ENCODE measurements at regions not wholly inside any gene's neighbourhood (a gene's known extent, or its start where the extent isn't known, plus 50 kb on each side); places are given as distances from the start of the nearest gene placed in this dataset.
A peak's percentile ranks its signal among the peaks of the same experiment; 100 is the strongest.

DNA sequence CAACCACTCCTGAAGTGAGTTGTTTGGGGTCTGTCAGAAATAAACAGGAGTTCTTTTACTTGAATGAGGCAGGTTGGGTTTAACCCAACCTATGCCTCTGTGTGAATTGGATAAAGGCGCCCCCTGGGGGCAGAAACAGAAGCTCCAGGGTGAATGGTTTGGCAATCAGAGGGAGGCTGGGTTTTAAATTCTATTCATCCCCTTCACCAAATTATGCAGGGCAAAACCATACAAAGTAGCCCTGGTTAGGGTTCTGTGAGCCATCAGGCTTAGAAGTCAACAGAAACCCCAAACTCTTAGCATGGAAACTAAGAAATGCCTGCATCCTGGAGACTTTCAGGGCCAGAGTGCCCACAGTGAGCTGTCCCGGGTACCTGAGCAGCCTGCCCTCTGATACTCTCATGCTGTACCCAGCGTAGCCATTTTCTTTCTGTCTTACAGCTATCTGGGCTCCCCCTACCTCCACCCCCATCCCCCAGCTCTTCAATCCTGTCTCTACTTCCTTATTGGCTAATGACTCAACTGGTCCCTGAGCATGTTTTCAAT, 241.5 kb downstream of the ICOS start:
- peak; percentile 16 for DNase-seq (ENCODE audit: low read depth)

DNA sequence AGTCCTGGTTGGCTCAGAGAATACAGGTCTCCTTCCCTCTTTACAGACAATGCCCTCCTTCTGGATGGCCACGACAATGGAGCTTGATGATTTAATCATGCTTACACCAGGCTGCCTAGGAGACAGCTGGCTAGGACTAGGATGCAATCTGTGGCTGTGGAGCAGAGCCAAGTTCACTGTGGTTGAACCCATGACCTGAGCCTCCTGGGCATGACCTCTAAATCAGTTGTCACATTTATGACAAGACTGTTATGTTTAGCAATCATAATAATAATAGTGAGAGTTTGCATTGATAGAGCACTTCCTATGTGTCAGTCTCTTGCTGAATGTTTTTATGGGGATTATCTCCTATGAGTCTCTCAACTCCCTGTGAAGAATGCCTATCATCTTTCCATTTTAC, 244.1 kb downstream of the ICOS start:
- peak; percentile 4 for DNase-seq (ENCODE audit: low read depth)

DNA sequence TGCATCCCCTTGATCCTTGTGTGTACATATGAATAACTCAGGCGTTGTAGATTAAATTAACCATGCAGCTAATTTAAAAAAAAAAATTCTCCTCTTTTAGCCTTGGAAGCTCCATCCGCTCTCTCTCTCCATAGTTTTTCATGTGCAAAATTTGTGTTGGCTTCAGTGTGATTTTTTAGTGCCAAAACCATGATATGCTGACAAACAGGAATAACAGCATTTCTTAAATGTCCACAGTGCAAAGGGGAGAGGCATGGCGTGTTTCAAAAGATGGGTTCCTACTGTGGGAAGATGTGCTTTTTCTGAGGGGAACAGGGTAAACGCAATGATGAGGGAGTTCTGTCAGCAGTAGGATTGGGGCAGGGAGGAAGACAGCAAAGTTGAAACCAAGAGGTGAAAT, 247.0 kb downstream of the ICOS start:
- DNase-seq (ENCODE audit: low read depth), result no peak

DNA sequence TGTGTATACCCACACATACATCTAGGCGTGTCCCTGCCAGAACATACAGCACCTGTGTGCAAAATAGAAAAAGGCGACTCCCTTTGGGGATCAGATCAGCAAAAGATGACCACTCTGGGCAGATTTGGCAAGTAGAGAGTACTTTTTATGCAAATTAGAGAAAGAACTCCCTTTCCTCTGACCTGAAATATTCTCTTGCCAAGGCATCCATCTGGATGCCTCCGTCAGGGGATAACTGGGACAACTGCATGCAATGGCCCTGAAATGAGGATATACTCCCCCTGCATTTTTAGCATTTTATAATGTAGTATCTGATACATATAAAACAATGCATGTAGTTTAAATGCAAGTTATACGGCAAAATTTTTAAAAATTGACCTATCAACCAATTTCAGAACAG, 247.7 kb downstream of the ICOS start:
- no peak for DNase-seq (ENCODE audit: low read depth)

DNA sequence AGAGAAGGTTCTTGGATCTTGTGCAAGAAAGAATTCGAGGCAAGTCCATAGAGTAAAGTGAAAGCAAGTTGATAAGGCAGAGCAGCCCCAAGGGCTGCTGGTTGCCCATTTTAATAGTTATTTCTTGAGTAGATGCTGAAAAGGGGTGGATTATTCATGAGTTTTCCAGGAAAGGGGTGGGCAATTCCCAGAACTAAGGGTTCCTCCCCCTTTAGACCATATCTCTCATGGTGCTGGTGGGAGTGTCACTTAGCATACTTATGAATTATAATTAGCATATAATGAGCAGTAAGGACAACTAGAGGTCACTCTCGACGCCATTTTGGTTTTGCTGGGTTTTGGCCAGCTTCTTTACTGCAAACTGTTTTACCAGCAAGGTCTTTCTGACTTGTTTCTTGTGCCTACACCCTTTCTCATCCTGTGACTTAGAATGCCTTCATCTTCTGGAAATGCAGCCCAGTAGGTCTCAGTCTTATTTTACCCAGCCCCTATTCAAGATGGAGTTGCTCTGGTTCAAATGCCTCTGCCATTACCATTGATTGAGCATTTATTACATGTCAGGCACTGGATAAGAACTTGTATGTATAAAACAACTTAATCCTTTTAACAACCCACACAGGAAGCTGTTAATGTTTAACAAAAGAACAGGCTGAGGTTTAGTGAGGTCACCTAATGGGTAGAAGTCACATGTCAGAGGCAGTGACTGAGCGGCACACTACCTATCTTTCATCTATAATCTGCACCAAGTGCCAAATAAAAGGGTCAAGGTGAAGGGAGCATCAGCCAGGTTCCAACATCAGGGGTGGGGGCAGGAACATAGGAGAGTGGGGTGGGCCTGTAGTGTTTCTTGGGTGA, 250.9 kb downstream of the ICOS start:
- no peak for DNase-seq (ENCODE audit: low read depth)

DNA sequence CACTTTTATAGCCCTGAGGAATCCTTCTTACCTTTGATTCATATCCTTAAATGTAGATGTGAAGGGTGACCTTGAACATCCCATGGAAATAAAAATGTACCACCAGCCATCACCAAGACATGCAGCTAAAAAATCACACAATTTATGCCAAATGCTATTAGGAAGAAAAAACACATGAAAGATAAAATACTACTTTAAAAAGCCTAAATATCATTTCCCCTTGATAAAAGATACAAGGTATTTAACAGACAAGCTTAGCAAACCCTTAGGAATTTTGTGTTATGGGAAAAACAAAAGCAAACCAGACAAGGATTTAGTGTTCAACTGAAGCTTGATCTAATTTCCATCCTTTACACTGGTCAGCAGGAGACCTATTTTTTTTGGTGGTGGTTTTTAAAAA, 255.0 kb downstream of the ICOS start:
- DNase-seq (ENCODE audit: low read depth), result no peak

DNA sequence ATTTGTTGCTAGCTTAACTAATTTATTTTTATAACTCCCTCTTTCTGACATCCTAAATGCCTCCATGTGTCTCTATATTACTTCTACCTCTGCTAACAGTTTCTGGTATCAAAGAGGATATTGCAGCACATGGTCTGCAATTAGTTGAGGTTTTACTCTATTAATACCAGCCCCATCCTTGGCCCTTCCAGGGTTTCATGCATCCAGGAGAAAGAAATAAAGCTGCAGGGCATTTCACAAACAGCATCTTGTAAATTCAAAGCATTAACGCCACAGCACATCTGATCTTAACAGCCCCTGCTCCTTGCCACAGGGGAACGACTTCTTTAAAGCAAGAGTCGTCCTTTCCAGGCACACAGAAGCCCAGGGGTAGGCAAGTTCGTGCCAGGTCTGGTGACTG, 258.9 kb downstream of the ICOS start:
- DNase-seq (ENCODE audit: low read depth), result no peak

DNA sequence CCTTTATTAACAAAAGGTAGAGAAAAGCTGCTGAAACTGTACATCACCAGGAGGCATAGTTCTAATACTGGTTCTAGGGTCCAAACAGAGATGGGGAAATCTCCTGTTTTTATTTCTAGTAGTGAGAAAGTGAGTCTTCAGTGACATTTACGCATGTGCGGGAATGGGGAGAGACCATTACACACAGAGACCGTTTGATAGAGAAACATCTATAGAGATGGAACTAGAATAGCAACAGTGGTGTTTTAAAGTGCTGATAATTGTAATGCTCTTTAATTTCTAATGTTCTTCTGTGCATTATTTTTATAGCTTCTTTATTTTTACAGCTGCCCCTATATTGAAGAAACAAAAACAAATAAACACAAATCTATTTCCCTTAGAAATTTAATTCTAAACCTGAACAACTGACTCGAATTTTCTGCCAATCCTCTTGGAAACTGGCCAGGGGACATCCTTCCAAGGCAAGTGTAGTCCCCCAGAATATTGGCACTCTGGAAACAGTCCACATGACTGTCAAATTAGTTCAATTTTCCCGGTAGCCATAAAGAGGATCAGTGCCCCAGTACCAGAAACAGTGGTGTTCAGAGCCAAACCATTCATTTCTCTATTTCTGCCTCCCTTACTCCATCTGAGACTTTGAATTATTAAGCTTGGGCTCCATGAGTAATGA, 260.9 kb downstream of the ICOS start:
- no peak for DNase-seq (ENCODE audit: low read depth)

DNA sequence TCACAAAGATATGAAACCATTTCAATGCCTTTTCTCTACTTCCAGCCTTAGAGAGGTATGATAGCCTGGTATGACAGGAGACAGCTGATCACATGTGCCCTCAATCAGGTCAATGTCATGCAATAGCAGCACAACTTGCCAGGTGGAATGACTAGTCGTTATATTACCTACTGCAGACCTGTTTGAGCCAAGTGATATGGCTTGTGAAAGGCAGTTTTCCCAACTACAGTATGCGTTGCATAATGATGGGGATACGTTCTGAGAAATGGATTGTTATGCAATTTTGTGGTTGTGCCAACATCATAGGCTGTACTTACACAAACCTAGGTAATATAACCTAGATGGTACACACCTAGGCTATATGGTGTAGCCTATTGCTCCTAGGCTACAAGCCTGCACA, 262.8 kb downstream of the ICOS start:
- no peak for DNase-seq (ENCODE audit: low read depth)

DNA sequence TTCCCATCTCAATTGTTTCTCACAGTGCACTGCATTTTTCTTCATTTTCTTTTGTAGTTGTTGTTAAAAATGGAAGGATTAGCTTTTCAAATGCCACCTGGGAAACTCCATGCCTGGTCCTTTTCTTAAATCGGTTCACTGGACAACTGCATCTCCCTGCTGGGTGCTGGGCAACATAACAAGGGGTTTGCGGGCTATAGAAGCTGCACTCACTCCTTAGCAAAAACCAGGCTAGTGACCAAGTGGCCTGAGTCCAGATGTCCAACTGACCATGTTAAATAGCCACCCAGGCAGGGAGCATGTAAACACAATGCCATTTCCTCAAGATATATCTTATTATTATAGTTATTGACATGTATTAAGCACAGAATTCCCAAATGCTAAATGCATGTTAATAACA, 264.9 kb downstream of the ICOS start:
- no peak for DNase-seq (ENCODE audit: low read depth)

DNA sequence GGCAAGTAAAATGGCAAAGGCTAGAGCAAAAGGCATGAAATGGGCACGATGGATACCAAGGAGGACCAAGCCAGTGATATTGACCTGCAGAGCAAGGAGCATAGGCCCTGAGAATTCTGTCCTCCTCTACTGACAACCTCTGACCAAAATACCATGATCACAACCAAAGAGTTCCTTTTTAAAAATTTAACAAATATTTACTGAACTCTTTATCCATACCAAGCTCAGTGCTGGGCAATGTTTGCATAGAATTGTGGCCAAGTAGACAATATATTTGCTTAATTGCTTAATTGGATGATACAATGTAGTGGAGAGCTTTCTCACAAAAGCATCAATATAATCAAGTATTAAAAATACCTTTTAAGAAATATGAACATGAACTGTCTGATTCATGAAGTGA, 265.7 kb downstream of the ICOS start:
- no peak for DNase-seq (ENCODE audit: low read depth)

DNA sequence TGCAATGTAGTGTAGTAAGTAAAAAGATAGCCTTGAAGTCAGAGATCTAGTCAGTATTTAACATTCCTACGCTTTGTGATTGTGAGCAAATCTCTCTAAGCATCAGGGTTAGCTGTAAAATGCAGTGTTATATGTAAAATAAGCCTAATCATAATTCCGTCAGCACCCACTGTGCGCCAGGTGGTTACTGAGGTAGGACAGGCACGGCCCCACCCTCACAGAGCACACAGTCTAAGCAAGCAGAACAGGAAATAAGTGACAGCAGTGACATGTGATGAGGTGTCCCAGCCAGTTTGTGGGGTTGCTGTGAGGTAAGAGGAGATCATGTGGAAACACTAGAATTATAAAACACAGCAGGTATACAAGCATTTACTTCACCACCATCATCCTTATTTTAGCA, 267.1 kb downstream of the ICOS start:
- DNase-seq (ENCODE audit: low read depth), result no peak

DNA sequence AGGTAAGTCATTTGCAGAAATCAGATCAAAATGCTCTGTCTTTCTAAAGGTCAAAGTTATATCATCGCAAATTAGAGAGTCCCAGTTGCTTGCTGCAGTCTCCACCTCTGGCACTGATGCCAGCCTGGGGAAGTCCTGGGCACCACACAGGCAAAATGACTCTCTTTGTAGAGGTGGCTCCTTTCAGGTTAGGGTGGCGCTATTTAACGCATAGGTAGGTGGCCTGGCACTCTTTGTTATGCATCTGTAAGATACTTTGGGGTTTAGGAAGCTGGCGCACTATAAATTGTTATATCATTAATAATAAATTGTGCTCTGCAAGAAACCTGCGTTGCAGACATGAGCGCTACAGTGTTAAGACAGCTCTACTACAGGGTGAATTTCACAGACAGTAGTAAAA, 268.5 kb downstream of the ICOS start:
- DNase-seq (ENCODE audit: low read depth), result no peak

DNA sequence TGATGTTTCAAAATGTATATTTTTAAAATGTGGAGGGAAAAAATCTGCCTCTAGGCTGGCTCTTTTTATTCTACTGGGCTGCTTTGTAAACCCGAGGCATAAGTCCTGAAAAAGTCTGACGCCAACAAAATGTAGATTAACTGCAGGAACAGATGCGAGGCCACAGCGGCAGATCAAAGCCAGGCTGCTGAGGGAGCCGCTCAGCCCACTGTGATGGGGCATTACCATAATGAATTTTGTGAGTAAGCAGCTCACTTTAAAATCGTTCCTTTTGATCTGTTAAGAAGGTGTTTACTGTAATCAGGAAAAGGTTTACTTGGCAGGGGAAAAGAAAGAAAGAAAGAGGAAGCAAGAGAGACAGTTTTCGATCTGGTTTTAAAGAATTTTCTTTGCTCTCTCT, 269.0 kb downstream of the ICOS start:
- no peak for DNase-seq (ENCODE audit: low read depth)

DNA sequence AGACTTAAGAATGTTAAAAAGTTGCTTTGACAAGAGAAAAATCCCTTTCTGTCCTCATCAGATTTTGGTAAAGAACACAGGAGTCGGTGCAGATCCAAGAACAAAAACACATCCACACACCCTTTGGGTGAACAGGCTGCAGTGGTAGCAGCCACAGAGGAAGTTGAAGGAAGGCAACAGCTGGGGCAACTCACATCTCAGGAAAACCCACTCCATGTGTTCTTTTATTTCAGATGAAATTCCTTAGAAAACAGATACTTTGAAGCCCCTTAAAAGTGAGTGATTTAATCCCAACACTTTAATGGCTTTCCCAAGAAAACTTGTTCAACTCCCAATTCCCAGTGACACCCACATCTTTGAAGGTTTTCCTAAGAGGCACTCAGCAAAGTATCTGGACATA, 271.3 kb downstream of the ICOS start:
- no peak for DNase-seq (ENCODE audit: low read depth)

DNA sequence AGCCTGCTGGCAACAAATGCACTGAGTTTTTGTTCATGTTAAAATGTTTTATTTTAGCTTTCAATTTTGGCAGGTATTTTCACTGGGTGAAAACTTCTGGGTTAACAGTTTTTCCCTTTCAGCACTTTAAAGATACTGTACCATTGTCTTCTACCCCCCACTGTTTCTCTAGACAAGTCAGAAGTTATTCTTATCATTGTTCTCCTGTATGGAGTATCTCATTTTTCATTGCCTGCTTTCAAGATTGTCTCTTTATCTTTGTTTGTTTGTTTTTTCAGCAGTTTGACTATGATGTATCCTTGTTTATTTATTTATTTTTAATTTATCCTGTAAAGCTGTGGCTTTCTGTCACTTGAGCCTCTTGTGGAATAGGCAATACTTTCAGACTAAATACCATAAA, 277.0 kb downstream of the ICOS start:
- DNase-seq (ENCODE audit: low read depth), result no peak

DNA sequence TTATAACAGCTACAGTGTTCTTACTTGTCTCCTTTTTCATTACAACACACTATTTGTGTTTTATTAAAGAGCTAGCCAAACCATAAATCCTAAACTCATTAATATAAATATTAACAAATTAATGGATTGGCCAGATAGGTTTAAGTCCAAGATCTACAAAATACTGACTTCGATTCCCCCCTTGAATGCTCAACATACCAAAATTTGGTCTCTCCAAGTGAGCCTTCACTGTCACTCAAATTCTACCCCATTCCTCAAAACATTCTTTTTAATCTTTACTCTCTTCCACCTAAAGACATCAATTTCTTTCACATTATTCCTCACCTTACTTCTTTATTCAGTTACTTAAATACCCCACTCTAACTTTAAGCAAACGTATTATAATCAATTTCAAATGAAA, 281.5 kb downstream of the ICOS start:
- DNase-seq (ENCODE audit: low read depth), result no peak

DNA sequence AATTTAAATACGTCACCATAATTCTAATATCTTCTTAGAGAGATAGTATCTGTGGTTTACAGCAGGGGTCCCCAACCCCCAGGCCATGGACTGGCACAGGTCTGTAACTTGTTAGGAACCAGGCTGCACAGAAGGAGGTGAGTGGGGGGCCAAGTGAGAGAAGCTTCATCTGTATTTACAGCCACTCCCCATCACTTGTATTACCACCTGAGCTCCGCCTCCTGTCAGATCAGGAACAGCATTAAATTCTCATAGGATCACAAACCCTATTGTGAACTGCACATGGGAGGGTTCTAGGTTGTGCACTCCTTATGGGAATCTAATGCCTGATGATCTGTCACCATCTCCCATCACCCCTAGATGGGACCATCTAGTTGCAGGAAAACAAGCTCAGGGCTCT, 282.6 kb downstream of the ICOS start:
- DNase-seq (ENCODE audit: low read depth), result no peak

DNA sequence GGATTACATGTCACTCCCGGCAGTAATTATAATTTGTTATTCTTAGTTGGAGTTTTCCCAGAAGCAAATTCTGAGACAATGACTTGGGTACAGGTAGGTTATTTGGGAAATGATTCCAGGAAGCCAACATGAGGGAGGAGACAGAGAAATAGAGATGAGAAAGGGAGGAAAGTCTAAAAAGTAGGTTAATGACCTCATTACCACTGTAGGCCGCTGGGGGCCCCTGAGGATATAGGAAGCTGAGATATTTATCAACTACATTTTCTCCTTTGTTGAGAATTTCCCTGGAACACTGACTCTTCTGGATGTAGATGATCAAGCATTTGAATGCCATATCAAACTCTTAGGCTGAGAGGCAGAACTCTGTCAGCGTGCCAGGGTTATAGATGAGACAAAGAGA, 284.3 kb downstream of the ICOS start:
- no peak for DNase-seq (ENCODE audit: low read depth)

DNA sequence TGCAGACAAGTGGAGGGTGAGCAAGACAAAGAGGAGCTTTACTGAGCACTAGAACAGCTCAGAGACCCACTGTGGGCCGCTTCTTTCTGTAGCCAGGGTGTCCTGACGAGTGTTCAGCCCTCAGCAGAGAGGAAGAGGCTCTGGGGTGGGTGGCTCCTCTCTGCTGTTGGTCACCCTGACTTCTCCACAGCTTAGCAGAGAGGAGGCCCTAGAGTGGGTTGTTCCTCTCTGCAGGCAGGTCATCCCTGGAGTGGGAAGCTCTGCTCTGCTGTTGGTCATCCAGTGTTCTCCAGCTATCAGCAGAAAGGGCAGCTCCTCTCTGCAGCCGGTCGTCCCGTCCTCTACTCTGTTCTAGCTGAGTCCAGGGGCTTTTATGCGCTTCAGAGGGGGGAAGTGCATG, 286.5 kb downstream of the ICOS start:
- DNase-seq (ENCODE audit: low read depth), result no peak

DNA sequence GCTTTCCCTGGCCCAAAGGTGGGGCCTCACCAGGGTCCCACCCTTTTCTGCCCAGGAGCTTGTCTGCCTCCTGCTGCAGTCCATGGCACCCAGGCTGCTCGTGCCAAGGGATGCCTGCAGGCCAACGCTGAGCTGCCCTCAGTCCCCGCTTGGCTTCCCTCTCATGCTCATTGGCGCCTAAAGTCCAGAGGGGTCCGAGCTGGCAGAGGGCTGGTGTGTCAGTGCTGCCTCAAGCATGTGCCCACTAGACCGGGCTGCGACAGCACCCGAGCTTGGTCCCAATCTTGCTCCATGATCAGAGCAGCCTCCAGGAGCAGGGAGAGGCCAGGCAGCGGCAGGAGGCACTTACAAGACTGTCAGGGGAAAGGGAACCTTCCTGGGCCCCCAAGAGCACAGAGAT, 287.0 kb downstream of the ICOS start:
- no peak for DNase-seq (ENCODE audit: low read depth)

DNA sequence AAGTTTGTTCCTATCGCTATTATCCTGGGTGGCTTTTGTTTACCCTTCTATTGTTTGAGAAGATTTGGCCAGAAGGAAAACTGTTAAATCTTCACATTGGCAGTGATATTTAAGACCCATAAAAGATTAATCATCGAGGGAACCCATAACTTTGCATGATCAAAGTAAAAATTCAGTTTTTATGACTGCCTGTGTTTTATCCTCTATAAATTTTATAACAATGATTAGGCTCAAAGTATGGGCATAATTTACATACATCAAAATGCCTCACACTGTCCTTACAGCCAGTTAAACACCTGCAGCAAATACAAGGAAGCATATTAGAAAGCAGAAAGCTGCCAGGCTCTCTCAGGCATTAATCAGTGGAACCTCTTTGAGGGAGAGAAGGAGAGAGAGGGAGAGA, 289.1 kb downstream of the ICOS start:
- DNase-seq (ENCODE audit: low read depth), result no peak

DNA sequence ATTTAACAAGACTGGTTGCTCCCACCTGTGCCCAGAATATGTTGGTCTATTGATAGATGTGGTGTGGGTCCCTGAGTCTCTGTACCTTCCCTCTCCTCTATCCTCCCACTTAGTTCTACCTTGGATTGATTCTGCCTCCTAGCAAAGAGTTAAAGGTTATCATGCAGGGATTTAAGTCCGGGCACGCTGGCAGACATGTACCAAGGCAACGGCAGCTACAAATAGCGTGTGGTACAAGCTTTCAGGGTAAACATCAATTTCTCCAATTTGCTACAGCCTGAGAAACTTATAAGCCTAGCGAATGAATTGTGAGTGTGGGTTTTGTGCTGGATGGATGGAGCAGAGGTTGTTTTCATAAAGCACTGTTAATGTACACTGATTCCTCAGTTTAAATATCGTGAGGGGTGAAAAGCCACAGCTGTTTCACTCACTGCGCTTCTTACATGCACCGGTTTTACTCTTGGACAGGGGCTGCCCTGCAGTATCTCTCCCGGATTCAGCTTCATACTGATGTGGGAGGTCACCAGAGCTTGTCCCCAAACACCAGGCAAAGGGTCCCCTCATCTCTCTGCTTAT, 289.8 kb downstream of the ICOS start:
- no peak for DNase-seq (ENCODE audit: low read depth)

Data from Daoy (cell line).